Keratinocyte (primary cell): ENCODE measurements at regions not wholly inside any gene's neighbourhood (a gene's known extent, or its start where the extent isn't known, plus 50 kb on each side); places are given as distances from the start of the nearest gene placed in this dataset.

Experiments used
- DNase-seq: peaks from one replicate; pipeline ENCODE4 v3.0.0-alpha.2; 2011; ENCODE audit warnings: low read depth, missing footprints, low spot score
- FAIRE-seq: peaks from 2 replicates; lab custom pipeline; 2011; peaks lifted over from hg19 to GRCh38; lab: Jason Lieb, UNC
- H2AFZ ChIP-seq: 2 replicates; pipeline ENCODE4 v1.6.0; 2012; ENCODE audit warnings: low read length, control low read depth, inconsistent platforms; ENCODE audit not compliant: control insufficient read depth
- H3K27ac ChIP-seq: 2 replicates; pipeline ENCODE4 v1.5.1; 2011; ENCODE audit warnings: low read length; ENCODE audit not compliant: control insufficient read depth, insufficient read depth
- H3K27me3 ChIP-seq: 3 replicates; pipeline ENCODE4 v1.6.0; 2011; ENCODE audit warnings: low read length; ENCODE audit not compliant: control insufficient read depth, insufficient read depth; ENCODE audit errors: extremely low read depth
- H3K36me3 ChIP-seq, 2 experiments: 2 replicates in 1 of 2; 3 replicates in 1 of 2; pipeline ENCODE4 v1.5.1; 2011; ENCODE audit warnings: low read length in 2 of 2, mild to moderate bottlenecking in 1 of 2; ENCODE audit not compliant: control insufficient read depth in 2 of 2, insufficient read depth in 2 of 2; ENCODE audit errors: extremely low read depth in 1 of 2
- H3K4me1 ChIP-seq: 3 replicates; pipeline ENCODE4 v1.5.1; 2011; ENCODE audit warnings: low read length; ENCODE audit not compliant: control insufficient read depth, insufficient read depth; ENCODE audit errors: extremely low read depth
- H3K4me2 ChIP-seq: 3 replicates; pipeline ENCODE4 v1.6.0; 2011; ENCODE audit warnings: low read depth, low read length; ENCODE audit not compliant: control insufficient read depth, insufficient read depth; ENCODE audit errors: extremely low read depth
- H3K4me3 ChIP-seq, 3 experiments: fragments of 200-600 bp in 1 of 3; sonication (generic) in 1 of 3; 2 replicates in 2 of 3; 3 replicates in 1 of 3; pipeline ENCODE4 v1.5.1; 2011 to 2016; ENCODE audit warnings: low read length in 3 of 3, mild to moderate bottlenecking in 3 of 3, control low read depth in 2 of 3, inconsistent platforms in 1 of 3, low read depth in 1 of 3, mixed read lengths in 1 of 3, mixed run types in 1 of 3, moderate library complexity in 1 of 3; ENCODE audit not compliant: control insufficient read depth in 2 of 3, insufficient read depth in 2 of 3; ENCODE audit errors: extremely low read depth in 1 of 3
- H3K79me2 ChIP-seq: 2 replicates; pipeline ENCODE4 v1.6.0; 2012; ENCODE audit warnings: low read length; ENCODE audit not compliant: control insufficient read depth, insufficient read depth
- H3K9ac ChIP-seq: 3 replicates; pipeline ENCODE4 v1.6.0; 2011; ENCODE audit warnings: low read length; ENCODE audit not compliant: control insufficient read depth, insufficient read depth; ENCODE audit errors: extremely low read depth
- H3K9me1 ChIP-seq: 3 replicates; pipeline ENCODE4 v1.6.0; 2011; ENCODE audit warnings: low read length; ENCODE audit not compliant: control insufficient read depth, insufficient read depth; ENCODE audit errors: extremely low read depth
- H3K9me3 ChIP-seq: 2 replicates; pipeline ENCODE4 v1.5.1; 2012; ENCODE audit warnings: low read depth, low read length; ENCODE audit not compliant: control insufficient read depth
- H4K20me1 ChIP-seq: 3 replicates; pipeline ENCODE4 v1.6.0; 2011; ENCODE audit warnings: low read length; ENCODE audit not compliant: control insufficient read depth, insufficient read depth; ENCODE audit errors: extremely low read depth
- CTCF ChIP-seq, 3 experiments: IDR thresholded peaks in 1 of 3; conservative IDR thresholded peaks in 1 of 3; optimal IDR thresholded peaks in 1 of 3; 2 replicates in 2 of 3; 3 replicates in 1 of 3; pipeline versions ENCODE3 to v1.5.1; 2011; ENCODE audit warnings: low read length in 3 of 3, mild to moderate bottlenecking in 3 of 3, moderate library complexity in 2 of 3, control low read depth in 1 of 3, inconsistent platforms in 1 of 3; ENCODE audit not compliant: insufficient read depth in 2 of 3; ENCODE audit errors: extremely low read depth in 1 of 3
- EZH2 ChIP-seq: IDR thresholded peaks from one replicate; pipeline ENCODE4 v1.6.1; 2012; ENCODE audit warnings: inconsistent platforms, mild to moderate bottlenecking, low read length, moderate library complexity
- dilution Hi-C: fragments of 300-500 bp; cut with MboI; formaldehyde crosslinking; loops from one replicate; pipeline ENCODE4 v1.7.0; 2020; ENCODE audit warnings: low sequenced_read_pairs; ENCODE audit not compliant: extremely low pct_ligation_motif_present

DNA sequence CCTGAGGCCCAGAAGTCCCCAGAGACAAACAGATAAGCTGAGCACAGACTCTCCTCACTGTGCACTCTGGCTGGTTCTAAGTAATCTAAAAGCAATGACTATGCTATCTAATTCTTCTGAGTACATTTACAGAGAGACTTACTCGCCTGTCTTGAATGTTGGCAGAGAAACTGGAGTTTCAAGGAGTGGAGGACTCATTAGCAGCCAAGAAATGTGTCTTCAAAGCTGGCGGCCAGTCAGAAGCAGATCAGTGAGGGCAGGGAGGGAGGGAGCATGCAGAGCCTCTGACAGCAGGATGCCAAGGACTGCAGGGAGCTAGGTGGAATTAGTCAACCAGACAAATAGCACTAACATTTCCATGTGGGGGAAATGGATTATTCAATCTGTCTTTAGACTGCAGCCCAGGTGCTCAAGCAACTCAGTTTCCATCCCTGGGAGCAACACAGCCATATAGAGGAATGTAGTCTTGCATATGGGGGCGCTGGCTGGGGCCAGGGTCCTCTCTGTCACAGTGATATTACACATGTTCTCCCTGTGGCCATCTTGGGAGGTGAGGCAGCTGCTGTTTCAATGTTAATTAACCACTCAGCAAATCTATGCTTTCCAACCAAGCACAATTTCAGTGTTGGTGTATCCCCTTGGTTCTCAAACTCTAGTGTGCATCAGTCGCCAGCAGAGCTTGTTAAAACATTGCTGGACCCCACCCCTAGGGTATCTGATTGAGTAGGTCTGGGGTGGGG, 97.9 kb downstream of the CCNA1 start:
- H4K20me1 ChIP-seq, result no peaks in the 10 kb centered on the region
- FAIRE-seq (no peak), DNase-seq (no peak)
- no peak overlapping the region for H3K4me3 ChIP-seq
- H3K9me3 ChIP-seq, result no peaks in the 10 kb centered on the region
- peaks cover 23% of the 10 kb centered on the region for H3K4me1 ChIP-seq
- no peak overlapping the region for H2AFZ ChIP-seq
- no peak overlapping the region for H3K9ac ChIP-seq
- no peaks in the 10 kb centered on the region for H3K79me2 ChIP-seq
- no peaks in the 10 kb centered on the region for H3K9me1 ChIP-seq
- TF ChIP-seq CTCF (optimal IDR thresholded peaks at IDR 0.05 in 1 of 3, IDR thresholded peaks at IDR 0.05 in 1 of 3, conservative IDR thresholded peaks at IDR 0.05 in 1 of 3; ENCODE audit: extremely low read depth in 1 of 3, insufficient read depth in 2 of 3, low read length in 3 of 3) (no peak), EZH2 (no peak)
- dilution Hi-C loops, result no loop called here
- no peaks in the 10 kb centered on the region for H3K36me3 ChIP-seq
- H3K27ac ChIP-seq, result no peak overlapping the region
- no peak overlapping the region for H3K4me2 ChIP-seq
- H3K27me3 ChIP-seq, result no peaks in the 10 kb centered on the region

DNA sequence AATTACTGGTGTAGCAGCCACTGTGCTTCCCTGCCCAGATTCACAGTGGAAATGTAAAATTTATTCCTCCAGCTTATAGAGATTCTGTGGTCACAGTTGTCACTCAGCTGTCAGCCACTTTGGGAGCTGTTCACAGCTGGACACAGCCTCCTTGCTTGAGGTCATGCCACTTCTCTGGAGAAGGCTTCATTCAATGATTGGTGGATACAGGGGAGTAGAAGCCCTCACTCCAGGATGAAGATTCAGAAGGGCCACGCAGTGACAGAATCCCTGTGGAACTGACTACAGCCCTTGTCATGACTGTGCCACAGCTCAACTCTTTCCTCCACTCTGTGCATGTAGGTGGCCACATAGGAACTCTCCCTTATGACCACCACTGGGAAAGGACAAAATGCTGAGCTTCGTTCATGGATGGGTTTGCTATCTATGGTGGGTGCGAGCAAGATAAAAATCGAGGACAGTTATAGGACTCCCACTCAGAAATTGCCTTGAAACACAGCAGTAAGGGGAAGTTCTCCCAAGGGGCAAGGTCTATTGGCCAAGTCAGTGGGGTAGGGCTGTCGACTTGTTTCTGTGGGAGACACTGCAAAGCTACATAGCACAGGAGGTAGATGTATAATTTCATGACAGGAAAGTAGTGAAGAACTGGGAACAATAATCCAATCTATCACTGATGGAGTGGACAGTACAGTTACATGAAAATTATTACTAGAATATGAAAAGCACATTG, 98.7 kb downstream of the CCNA1 start:
- Histone ChIP-seq H4K20me1 (no peaks in the 10 kb centered on the region), H3K4me3 (no peak overlapping the region), H3K4me2 (no peak overlapping the region), H3K27ac (no peak overlapping the region), H3K9ac (no peak overlapping the region), H3K36me3 (no peaks in the 10 kb centered on the region), H3K9me1 (no peaks in the 10 kb centered on the region), H3K9me3 (no peaks in the 10 kb centered on the region), H3K4me1 (peaks cover 23% of the 10 kb centered on the region), H3K27me3 (no peaks in the 10 kb centered on the region), H2AFZ (no peak overlapping the region), H3K79me2 (no peaks in the 10 kb centered on the region)
- DNase-seq (no peak), FAIRE-seq (no peak)
- no peak for TF ChIP-seq EZH2
- dilution Hi-C loops, result no loop called here
